AG10803 (cell line): ENCODE measurements at regions not wholly inside any gene's neighbourhood (a gene's known extent, or its start where the extent isn't known, plus 50 kb on each side); places are given as distances from the start of the nearest gene placed in this dataset.

ENCODE experiments used
- DNase-seq: peaks from one replicate; pipeline ENCODE4 v3.0.0; 2010; ENCODE audit warnings: low read depth
- H3K4me3 ChIP-seq: 2 replicates; pipeline ENCODE4 v1.5.1; 2011; ENCODE audit warnings: mild to moderate bottlenecking, low read length, control low read depth
- CTCF ChIP-seq: conservative IDR thresholded peaks from 2 replicates; pipeline ENCODE4 v1.5.1; 2011; ENCODE audit warnings: mild to moderate bottlenecking, low read length, control low read depth, inconsistent platforms

- no peak for TF ChIP-seq CTCF
- no peak overlapping the region for H3K4me3 ChIP-seq
- peak; percentile 48 for DNase-seq
Observed at GRCh38 chr10:108184114-108184513, 1019.6 kb upstream of the SORCS1 start.

- TF ChIP-seq CTCF, result no peak
- DNase-seq, result peak; percentile 34
- H3K4me3 ChIP-seq, result no peak overlapping the region
Observed at GRCh38 chr10:108180878-108181277, 1016.4 kb upstream of the SORCS1 start.

GRCh38 chr10:108169846-108170245 lies 1005.3 kb upstream of the SORCS1 start:
- no peak overlapping the region for H3K4me3 ChIP-seq
- DNase-seq, result peak; percentile 23
- TF ChIP-seq CTCF, result no peak

GRCh38 chr10:108167766-108168165 lies 1003.3 kb upstream of the SORCS1 start:
- no peak for TF ChIP-seq CTCF
- H3K4me3 ChIP-seq, result no peak overlapping the region
- DNase-seq, result no peak

GRCh38 chr10:108166401-108166800 lies 1001.9 kb upstream of the SORCS1 start:
- no peak for TF ChIP-seq CTCF
- no peak for DNase-seq
- no peak overlapping the region for H3K4me3 ChIP-seq

- no peak for DNase-seq
- TF ChIP-seq CTCF, result no peak
- no peak overlapping the region for H3K4me3 ChIP-seq
Observed at GRCh38 chr10:108147346-108147745, 982.8 kb upstream of the SORCS1 start.

GRCh38 chr10:108141064-108141463 lies 976.6 kb upstream of the SORCS1 start:
- DNase-seq, result no peak
- TF ChIP-seq CTCF, result no peak
- no peak overlapping the region for H3K4me3 ChIP-seq
